ENCODE measurements at regions not wholly inside any gene's neighbourhood (a gene's known extent, or its start where the extent isn't known, plus 50 kb on each side); places are given as distances from the start of the nearest gene placed in this dataset.
"Not testable (repeated sequence)": the region's sequence is repeated elsewhere in the genome, so short reads cannot be mapped to it uniquely, and the experiment has no call there.

- no peak for DNase-seq (ENCODE audit: low read depth in 4 of 6, low spot score in 6 of 6)
- H3K4me1 ChIP-seq (ENCODE audit: control insufficient read depth, insufficient read depth, low read length), result peaks cover 2% of the 10 kb centered on the region
- H3K9me3 ChIP-seq (ENCODE audit: control insufficient read depth, insufficient read depth, low read length), result no peaks in the 10 kb centered on the region
- no peak overlapping the region for H3K27ac ChIP-seq (ENCODE audit: low read depth, low read length)
- no peak overlapping the region for H3K4me3 ChIP-seq (ENCODE audit: low read depth, low read length)
- H3K36me3 ChIP-seq (ENCODE audit: control insufficient read depth, insufficient read depth, low read length), result no peaks in the 10 kb centered on the region
- no peaks in the 10 kb centered on the region for H3K27me3 ChIP-seq (ENCODE audit: control insufficient read depth, insufficient read depth, low read length)
- 94% methylated on average over 2 of the region's 8 CpGs for WGBS (ENCODE audit: insufficient coverage)
Measured at GRCh38 chr6:144372611-144373594, 87.8 kb downstream of the UTRN start.

DNA sequence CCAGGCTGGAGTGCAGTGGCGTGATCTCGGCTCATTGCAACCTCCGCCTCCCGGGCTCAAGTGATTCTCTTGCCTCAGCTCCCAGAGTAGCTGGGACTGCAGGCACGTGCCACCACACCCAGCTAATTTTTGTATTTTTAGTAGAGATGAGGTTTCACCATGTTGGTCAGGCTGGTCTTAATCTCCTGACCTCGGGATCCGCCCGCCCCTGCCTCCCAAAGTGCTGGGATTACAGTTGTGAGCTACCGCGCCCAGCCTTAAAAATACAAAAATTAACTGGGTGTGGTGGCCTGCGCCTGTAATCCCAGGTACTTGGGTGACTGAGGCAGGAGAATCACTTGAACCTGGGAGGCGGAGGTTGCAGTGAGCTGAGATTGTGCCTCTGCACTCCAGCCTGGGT, 89.4 kb downstream of the UTRN start:
- H3K27me3 ChIP-seq (ENCODE audit: control insufficient read depth, insufficient read depth, low read length); H3K36me3 ChIP-seq (ENCODE audit: control insufficient read depth, insufficient read depth, low read length); H3K4me3 ChIP-seq (ENCODE audit: low read depth, low read length); DNase-seq (ENCODE audit: low read depth in 4 of 6, low spot score in 6 of 6); H3K4me1 ChIP-seq (ENCODE audit: control insufficient read depth, insufficient read depth, low read length); H3K27ac ChIP-seq (ENCODE audit: low read depth, low read length); H3K9me3 ChIP-seq (ENCODE audit: control insufficient read depth, insufficient read depth, low read length): not testable (repeated sequence)
- WGBS (ENCODE audit: insufficient coverage), result 94% methylated on average over 9 of the region's 12 CpGs

- no peaks in the 10 kb centered on the region for H3K36me3 ChIP-seq (ENCODE audit: control insufficient read depth, insufficient read depth, low read length)
- H3K4me1 ChIP-seq (ENCODE audit: control insufficient read depth, insufficient read depth, low read length), result peaks cover 2% of the 10 kb centered on the region
- H3K9me3 ChIP-seq (ENCODE audit: control insufficient read depth, insufficient read depth, low read length), result no peaks in the 10 kb centered on the region
- no CpG with 5 or more reads among the region's 2 CpGs for WGBS (ENCODE audit: insufficient coverage)
- no peak overlapping the region for H3K4me3 ChIP-seq (ENCODE audit: low read depth, low read length)
- DNase-seq (ENCODE audit: low read depth in 4 of 6, low spot score in 6 of 6), result peak in 1 of 6 donors; percentile 56
- no peaks in the 10 kb centered on the region for H3K27me3 ChIP-seq (ENCODE audit: control insufficient read depth, insufficient read depth, low read length)
- no peak overlapping the region for H3K27ac ChIP-seq (ENCODE audit: low read depth, low read length)
Measured at GRCh38 chr6:144377586-144378210, 92.6 kb downstream of the UTRN start.

GRCh38 chr6:144378437-144378836, 93.3 kb downstream of the UTRN start:
- Histone ChIP-seq H3K36me3 (ENCODE audit: control insufficient read depth, insufficient read depth, low read length) (no peaks in the 10 kb centered on the region), H3K27ac (ENCODE audit: low read depth, low read length) (no peak overlapping the region), H3K4me1 (ENCODE audit: control insufficient read depth, insufficient read depth, low read length) (peaks cover 2% of the 10 kb centered on the region), H3K4me3 (ENCODE audit: low read depth, low read length) (no peak overlapping the region), H3K27me3 (ENCODE audit: control insufficient read depth, insufficient read depth, low read length) (no peaks in the 10 kb centered on the region), H3K9me3 (ENCODE audit: control insufficient read depth, insufficient read depth, low read length) (no peaks in the 10 kb centered on the region)
- 80% methylated on average over 4 of the region's 4 CpGs for WGBS (ENCODE audit: insufficient coverage)
- DNase-seq (ENCODE audit: low read depth in 4 of 6, low spot score in 6 of 6), result no peak

- 98% methylated on average over 5 of the region's 7 CpGs for WGBS (ENCODE audit: insufficient coverage)
- no peak for DNase-seq (ENCODE audit: low read depth in 4 of 6, low spot score in 6 of 6)
Measured at GRCh38 chr6:144379356-144379755, 94.2 kb downstream of the UTRN start.

DNA sequence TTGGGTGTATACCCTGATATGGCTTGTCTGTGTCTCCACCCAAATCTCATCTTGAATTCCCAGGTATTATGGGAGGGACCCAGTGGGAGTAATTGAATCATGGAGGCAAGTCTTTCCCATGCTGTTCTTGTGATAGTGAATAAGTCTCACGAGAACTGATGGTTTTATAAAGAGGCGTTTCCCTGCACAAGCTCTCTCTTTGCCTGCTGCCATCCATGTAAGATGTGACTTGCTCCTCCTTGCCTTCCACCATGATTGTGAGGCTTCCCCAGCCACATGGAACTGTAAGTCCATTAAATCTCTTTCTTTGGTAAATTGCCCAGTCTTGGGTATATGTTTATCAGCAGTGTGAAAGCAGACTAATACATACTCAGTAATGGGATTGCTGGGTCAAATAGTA, 96.4 kb downstream of the UTRN start:
- H3K9me3 ChIP-seq (ENCODE audit: control insufficient read depth, insufficient read depth, low read length); H3K27me3 ChIP-seq (ENCODE audit: control insufficient read depth, insufficient read depth, low read length); H3K36me3 ChIP-seq (ENCODE audit: control insufficient read depth, insufficient read depth, low read length); H3K4me3 ChIP-seq (ENCODE audit: low read depth, low read length); DNase-seq (ENCODE audit: low read depth in 4 of 6, low spot score in 6 of 6); H3K4me1 ChIP-seq (ENCODE audit: control insufficient read depth, insufficient read depth, low read length); H3K27ac ChIP-seq (ENCODE audit: low read depth, low read length): not testable (repeated sequence)
- WGBS (ENCODE audit: insufficient coverage), result no CpG with 5 or more reads among the region's 2 CpGs

More at GRCh38 chr6:144379356-144379755, 94.2 kb downstream of the UTRN start:
- Histone ChIP-seq H3K4me1 (ENCODE audit: control insufficient read depth, insufficient read depth, low read length) (peaks cover 2% of the 10 kb centered on the region), H3K9me3 (ENCODE audit: control insufficient read depth, insufficient read depth, low read length) (no peaks in the 10 kb centered on the region), H3K27me3 (ENCODE audit: control insufficient read depth, insufficient read depth, low read length) (no peaks in the 10 kb centered on the region), H3K36me3 (ENCODE audit: control insufficient read depth, insufficient read depth, low read length) (no peaks in the 10 kb centered on the region), H3K4me3 (ENCODE audit: low read depth, low read length) (no peak overlapping the region), H3K27ac (ENCODE audit: low read depth, low read length) (no peak overlapping the region)

DNA sequence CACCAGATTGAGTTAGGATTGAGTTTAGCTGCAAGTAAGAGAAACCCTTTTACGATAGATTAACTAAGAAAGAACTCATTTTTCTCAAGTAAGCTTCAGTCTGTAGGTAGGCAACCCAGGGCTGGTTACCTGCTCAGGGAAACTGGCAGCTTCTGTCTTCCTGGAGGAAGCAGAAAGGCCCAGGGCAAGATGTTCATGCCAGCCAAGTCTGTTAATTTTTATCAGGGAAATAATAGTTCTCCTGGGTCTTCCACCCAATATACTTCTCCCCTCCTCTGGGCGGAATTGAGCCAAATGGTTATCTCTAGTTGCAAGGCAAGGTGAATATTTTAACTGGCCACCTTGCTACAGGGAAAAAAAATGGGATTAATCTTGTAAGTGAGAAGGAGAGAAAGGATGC, 98.2 kb downstream of the UTRN start:
- DNase-seq (ENCODE audit: low read depth in 4 of 6, low spot score in 6 of 6), result no peak
- Histone ChIP-seq H3K9me3 (ENCODE audit: control insufficient read depth, insufficient read depth, low read length) (no peaks in the 10 kb centered on the region), H3K36me3 (ENCODE audit: control insufficient read depth, insufficient read depth, low read length) (no peaks in the 10 kb centered on the region), H3K27me3 (ENCODE audit: control insufficient read depth, insufficient read depth, low read length) (no peaks in the 10 kb centered on the region), H3K27ac (ENCODE audit: low read depth, low read length) (no peak overlapping the region), H3K4me3 (ENCODE audit: low read depth, low read length) (no peak overlapping the region), H3K4me1 (ENCODE audit: control insufficient read depth, insufficient read depth, low read length) (no peaks in the 10 kb centered on the region)
- no CpG with 5 or more reads among the region's 2 CpGs for WGBS (ENCODE audit: insufficient coverage)

DNA sequence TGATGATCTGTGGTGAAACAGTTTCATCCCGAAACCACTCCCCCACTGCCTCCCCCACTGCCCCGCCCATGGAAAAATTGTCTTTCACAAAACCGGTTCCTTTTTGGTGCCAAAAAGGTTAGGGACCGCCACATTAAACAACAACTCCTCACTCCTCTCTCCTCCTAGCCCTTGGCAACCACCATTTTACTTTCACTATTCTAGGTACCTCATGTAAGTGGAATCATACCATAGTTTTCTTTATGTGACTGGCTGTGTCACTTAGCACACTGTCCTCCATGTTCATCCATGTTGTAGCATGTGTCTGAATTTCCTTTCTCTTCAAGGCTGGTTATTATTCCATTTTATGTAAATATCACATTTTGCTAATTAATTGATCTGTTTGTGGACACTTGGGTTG, 99.3 kb downstream of the UTRN start:
- WGBS (ENCODE audit: insufficient coverage), result 100% methylated on average over 4 of the region's 4 CpGs
- Histone ChIP-seq H3K27ac (ENCODE audit: low read depth, low read length) (no peak overlapping the region), H3K27me3 (ENCODE audit: control insufficient read depth, insufficient read depth, low read length) (no peaks in the 10 kb centered on the region), H3K36me3 (ENCODE audit: control insufficient read depth, insufficient read depth, low read length) (no peaks in the 10 kb centered on the region), H3K4me1 (ENCODE audit: control insufficient read depth, insufficient read depth, low read length) (no peaks in the 10 kb centered on the region), H3K9me3 (ENCODE audit: control insufficient read depth, insufficient read depth, low read length) (no peaks in the 10 kb centered on the region), H3K4me3 (ENCODE audit: low read depth, low read length) (no peak overlapping the region)
- no peak for DNase-seq (ENCODE audit: low read depth in 4 of 6, low spot score in 6 of 6)

- not testable (repeated sequence) for H3K4me1 ChIP-seq (ENCODE audit: control insufficient read depth, insufficient read depth, low read length); H3K9me3 ChIP-seq (ENCODE audit: control insufficient read depth, insufficient read depth, low read length); H3K36me3 ChIP-seq (ENCODE audit: control insufficient read depth, insufficient read depth, low read length); H3K27ac ChIP-seq (ENCODE audit: low read depth, low read length); H3K4me3 ChIP-seq (ENCODE audit: low read depth, low read length); H3K27me3 ChIP-seq (ENCODE audit: control insufficient read depth, insufficient read depth, low read length); DNase-seq (ENCODE audit: low read depth in 4 of 6, low spot score in 6 of 6)
- 96% methylated on average over 4 of the region's 7 CpGs for WGBS (ENCODE audit: insufficient coverage)
Measured at GRCh38 chr6:144389474-144389873, 104.3 kb downstream of the UTRN start.

DNA sequence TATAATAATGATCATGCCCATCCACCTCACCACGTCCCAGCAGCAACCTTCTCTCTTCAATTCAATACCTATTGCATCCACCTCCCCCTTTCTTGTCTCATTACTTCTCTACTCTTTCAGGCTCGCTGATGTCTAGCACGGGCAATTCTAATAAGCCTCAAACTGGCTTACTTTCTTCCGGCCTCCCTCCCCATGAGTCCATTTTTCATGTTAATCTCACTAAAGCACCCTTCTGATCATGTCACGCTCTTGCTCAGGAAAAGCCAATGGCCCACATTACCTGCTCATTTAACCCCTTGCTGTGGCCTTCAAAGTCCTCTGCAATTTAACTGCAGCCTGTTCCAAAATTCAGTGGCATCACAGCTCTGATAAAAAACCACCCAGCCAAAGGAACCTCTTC, 105.1 kb downstream of the UTRN start:
- 60% methylated on average over 5 of the region's 5 CpGs for WGBS (ENCODE audit: insufficient coverage)
- Histone ChIP-seq H3K27me3 (ENCODE audit: control insufficient read depth, insufficient read depth, low read length) (no peaks in the 10 kb centered on the region), H3K9me3 (ENCODE audit: control insufficient read depth, insufficient read depth, low read length) (no peaks in the 10 kb centered on the region), H3K4me3 (ENCODE audit: low read depth, low read length) (no peak overlapping the region), H3K36me3 (ENCODE audit: control insufficient read depth, insufficient read depth, low read length) (no peaks in the 10 kb centered on the region), H3K4me1 (ENCODE audit: control insufficient read depth, insufficient read depth, low read length) (no peaks in the 10 kb centered on the region), H3K27ac (ENCODE audit: low read depth, low read length) (no peak overlapping the region)
- DNase-seq (ENCODE audit: low read depth in 4 of 6, low spot score in 6 of 6), result no peak
